ENCODE measurements at regions not wholly inside any gene's neighbourhood (a gene's known extent, or its start where the extent isn't known, plus 50 kb on each side); places are given as distances from the start of the nearest gene placed in this dataset.

DNA sequence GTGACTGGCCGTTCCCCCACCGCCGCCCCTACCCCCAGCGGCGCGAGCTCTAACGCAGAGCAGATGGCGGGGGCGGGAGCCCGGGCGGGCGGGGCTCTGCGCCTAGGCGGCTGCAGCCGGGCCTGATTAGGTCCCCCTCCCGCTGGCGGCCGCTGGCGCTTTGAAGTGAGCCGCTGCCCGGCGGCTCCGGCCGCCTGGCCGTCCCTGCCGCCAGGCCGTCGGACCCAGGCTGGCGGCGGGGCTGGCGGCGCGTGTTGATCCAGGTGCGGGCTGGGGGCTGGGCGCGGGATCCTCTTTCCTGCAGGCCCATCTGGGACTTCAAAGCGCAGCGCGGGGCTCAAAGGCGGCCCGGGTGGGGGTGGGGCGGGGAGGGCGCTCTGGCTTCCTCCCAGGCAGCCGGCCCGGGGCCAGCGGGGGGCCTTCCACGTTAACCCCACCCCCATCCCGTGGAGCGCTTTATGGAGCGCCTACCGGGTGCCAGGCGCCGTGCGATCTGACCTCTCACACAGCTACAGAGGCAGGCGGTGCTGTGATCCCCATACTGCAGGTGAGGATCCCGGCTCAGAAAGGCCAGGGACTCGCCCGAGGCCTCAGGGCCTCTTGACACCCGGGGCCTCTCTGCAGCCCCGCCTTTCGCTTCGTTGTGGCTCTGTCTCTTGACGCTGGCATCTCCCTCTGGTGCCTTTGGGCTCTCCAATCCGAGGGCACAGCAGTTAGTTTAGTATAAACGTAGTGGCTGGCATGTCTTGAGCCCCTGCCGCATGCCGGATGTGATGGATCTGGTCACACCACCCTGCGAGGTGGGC lies 80.0 kb upstream of the NKD1 start:
- TF ChIP-seq POLR2AphosphoS5 (IDR thresholded peaks at IDR 0.05; ENCODE audit: insufficient read depth, low read depth, low read length) (no peak), JUN (IDR thresholded peaks at IDR 0.05; ENCODE audit: borderline replicate concordance, insufficient read depth, insufficient read length, low read depth) (no peak)
- TF ChIP-seq, protein P1, sequence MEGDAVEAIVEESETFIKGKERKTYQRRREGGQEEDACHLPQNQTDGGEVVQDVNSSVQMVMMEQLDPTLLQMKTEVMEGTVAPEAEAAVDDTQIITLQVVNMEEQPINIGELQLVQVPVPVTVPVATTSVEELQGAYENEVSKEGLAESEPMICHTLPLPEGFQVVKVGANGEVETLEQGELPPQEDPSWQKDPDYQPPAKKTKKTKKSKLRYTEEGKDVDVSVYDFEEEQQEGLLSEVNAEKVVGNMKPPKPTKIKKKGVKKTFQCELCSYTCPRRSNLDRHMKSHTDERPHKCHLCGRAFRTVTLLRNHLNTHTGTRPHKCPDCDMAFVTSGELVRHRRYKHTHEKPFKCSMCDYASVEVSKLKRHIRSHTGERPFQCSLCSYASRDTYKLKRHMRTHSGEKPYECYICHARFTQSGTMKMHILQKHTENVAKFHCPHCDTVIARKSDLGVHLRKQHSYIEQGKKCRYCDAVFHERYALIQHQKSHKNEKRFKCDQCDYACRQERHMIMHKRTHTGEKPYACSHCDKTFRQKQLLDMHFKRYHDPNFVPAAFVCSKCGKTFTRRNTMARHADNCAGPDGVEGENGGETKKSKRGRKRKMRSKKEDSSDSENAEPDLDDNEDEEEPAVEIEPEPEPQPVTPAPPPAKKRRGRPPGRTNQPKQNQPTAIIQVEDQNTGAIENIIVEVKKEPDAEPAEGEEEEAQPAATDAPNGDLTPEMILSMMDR (IDR thresholded peaks at IDR 0.05; ENCODE audit: extremely low read depth in 1 of 2, insufficient read depth in 1 of 2, low read depth in 1 of 2, low read length in 2 of 2): no peak
